ENCODE measurements at regions not wholly inside any gene's neighbourhood (a gene's known extent, or its start where the extent isn't known, plus 50 kb on each side); places are given as distances from the start of the nearest gene placed in this dataset.
"Not testable (repeated sequence)": the region's sequence is repeated elsewhere in the genome, so short reads cannot be mapped to it uniquely, and the experiment has no call there.

GRCh38 chr13:110816500-110816899 is 98.4 kb downstream of the ANKRD10 start:
- ATAC-seq (no peak), DNase-seq (no peak)
- Histone ChIP-seq H3K9me3 (no peaks in the 10 kb centered on the region), H3K36me3 (no peaks in the 10 kb centered on the region), H3K27ac (no peak overlapping the region), H3K4me1 (peaks cover 8 to 17% of the 10 kb centered on the region in 2 donors), H3K27me3 (peaks cover 13 to 16% of the 10 kb centered on the region in 2 donors), H3K4me3 (no peak overlapping the region)
- intact Hi-C loops (cut with DNase I), result loop anchor here in 1 of 2 donors (10.0 kb wide), 2 partner anchors 132 to 222 kb away; no protein-coding TSS in a partner anchor
- TF ChIP-seq CTCF (IDR thresholded peaks at IDR 0.05), result no peak

- intact Hi-C loops (cut with DNase I), result loop anchor here in 1 of 2 donors (10.0 kb wide), 2 partner anchors 132 to 222 kb away; no protein-coding TSS in a partner anchor
- H3K9me3 ChIP-seq, result no peaks in the 10 kb centered on the region
- H3K27me3 ChIP-seq, result peaks cover 6 to 9% of the 10 kb centered on the region in 2 donors
- no peak for TF ChIP-seq CTCF (IDR thresholded peaks at IDR 0.05)
- DNase-seq, result no peak
- peaks cover 5 to 11% of the 10 kb centered on the region in 2 donors for H3K4me1 ChIP-seq
- no peak for ATAC-seq
- H3K27ac ChIP-seq, result no peak overlapping the region
- no peak overlapping the region for H3K4me3 ChIP-seq
- H3K36me3 ChIP-seq, result no peaks in the 10 kb centered on the region
These were observed 97.7 kb downstream of the ANKRD10 start for GRCh38 chr13:110817143-110817542.

- no peak for DNase-seq
- TF ChIP-seq CTCF (IDR thresholded peaks at IDR 0.05), result no peak
- H3K36me3 ChIP-seq, result no peaks in the 10 kb centered on the region
- peaks cover 0 to 6% of the 10 kb centered on the region in 2 donors for H3K4me1 ChIP-seq
- no peak overlapping the region for H3K27ac ChIP-seq
- no peak for ATAC-seq
- no peaks in the 10 kb centered on the region for H3K9me3 ChIP-seq
- intact Hi-C loops (cut with DNase I), result loop anchor here in 1 of 2 donors (10.0 kb wide), 2 partner anchors 134 to 224 kb away; no protein-coding TSS in a partner anchor
- H3K4me3 ChIP-seq, result no peak overlapping the region
- H3K27me3 ChIP-seq, result no peaks in the 10 kb centered on the region
These were observed 96.1 kb downstream of the ANKRD10 start for GRCh38 chr13:110818747-110819146.

DNA sequence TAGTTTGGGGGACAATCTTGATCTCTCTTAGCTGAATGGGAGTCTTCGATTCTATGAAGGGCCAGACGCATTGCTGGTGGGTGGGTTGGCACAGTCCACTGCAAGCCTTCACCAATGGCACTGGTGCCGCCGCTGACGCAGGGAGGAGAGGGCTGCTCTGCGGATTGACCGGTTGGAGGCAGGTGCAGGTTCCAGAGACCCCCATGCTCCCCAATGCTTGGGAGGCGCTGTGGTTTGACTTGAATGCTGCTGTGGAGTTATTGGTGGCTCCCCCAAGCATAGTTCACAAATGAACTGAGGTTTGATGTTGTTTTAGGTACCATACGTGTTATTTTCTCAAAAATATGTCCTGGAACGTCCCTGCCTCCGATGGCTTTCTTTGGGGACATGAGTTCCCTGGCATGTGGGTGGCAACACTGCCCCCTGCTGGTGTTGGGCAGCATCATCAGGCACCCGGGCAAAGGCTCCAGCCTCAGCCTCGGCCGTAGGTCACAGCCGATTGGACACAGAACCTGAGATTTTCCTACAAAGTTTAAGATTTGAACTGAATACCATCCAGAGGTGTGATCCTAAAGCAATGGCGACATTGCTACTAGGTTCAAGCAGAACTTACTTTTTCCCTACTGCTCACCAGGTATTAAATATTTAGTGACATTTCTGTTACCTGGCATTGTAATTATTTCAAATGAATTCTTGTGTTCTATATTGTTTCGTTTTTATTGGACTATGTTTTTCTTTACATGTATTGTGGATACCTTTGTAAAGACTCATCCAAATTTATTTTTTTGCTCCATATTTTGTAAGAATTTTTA is 95.5 kb downstream of the ANKRD10 start:
- Histone ChIP-seq H3K27me3 (no peaks in the 10 kb centered on the region), H3K4me3 (no peak overlapping the region), H3K9me3 (no peaks in the 10 kb centered on the region), H3K36me3 (no peaks in the 10 kb centered on the region), H3K4me1 (peaks cover 0 to 6% of the 10 kb centered on the region in 2 donors), H3K27ac (no peak overlapping the region)
- ATAC-seq (peak; percentile 97), DNase-seq (peak; percentile 64 to 94 (median 81))
- TF ChIP-seq CTCF (IDR thresholded peaks at IDR 0.05), result peak; percentile 97 to 99
- intact Hi-C loops (cut with DNase I), result loop anchor here in 1 of 2 donors (10.0 kb wide), 2 partner anchors 135 to 225 kb away; no protein-coding TSS in a partner anchor

DNA sequence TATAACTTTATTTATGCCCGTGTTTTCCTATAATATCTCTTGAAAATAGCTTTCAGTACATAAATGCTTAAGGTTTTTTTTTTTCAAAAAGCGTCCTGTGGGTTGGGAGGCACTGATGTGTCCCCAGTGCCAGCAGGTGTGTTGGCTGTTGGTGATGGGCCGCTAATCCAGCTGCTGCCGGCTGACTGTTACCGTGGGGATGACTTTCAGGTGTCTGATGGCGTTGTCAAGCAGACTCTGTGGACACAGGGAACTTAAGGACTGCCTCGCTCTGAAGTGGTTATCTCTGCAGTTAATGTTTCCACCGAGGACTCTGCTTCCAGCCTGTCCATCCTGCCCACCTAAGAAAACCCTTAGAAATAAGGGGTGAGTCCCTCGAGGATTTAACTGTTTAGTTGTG is 94.5 kb downstream of the ANKRD10 start:
- TF ChIP-seq CTCF (IDR thresholded peaks at IDR 0.05), result no peak
- Histone ChIP-seq H3K4me1 (peaks cover 0 to 6% of the 10 kb centered on the region in 2 donors), H3K27ac (no peak overlapping the region), H3K36me3 (no peaks in the 10 kb centered on the region), H3K9me3 (no peaks in the 10 kb centered on the region), H3K27me3 (no peaks in the 10 kb centered on the region), H3K4me3 (no peak overlapping the region)
- ATAC-seq (no peak), DNase-seq (no peak)
- intact Hi-C loops (cut with DNase I), result no loop called here

DNA sequence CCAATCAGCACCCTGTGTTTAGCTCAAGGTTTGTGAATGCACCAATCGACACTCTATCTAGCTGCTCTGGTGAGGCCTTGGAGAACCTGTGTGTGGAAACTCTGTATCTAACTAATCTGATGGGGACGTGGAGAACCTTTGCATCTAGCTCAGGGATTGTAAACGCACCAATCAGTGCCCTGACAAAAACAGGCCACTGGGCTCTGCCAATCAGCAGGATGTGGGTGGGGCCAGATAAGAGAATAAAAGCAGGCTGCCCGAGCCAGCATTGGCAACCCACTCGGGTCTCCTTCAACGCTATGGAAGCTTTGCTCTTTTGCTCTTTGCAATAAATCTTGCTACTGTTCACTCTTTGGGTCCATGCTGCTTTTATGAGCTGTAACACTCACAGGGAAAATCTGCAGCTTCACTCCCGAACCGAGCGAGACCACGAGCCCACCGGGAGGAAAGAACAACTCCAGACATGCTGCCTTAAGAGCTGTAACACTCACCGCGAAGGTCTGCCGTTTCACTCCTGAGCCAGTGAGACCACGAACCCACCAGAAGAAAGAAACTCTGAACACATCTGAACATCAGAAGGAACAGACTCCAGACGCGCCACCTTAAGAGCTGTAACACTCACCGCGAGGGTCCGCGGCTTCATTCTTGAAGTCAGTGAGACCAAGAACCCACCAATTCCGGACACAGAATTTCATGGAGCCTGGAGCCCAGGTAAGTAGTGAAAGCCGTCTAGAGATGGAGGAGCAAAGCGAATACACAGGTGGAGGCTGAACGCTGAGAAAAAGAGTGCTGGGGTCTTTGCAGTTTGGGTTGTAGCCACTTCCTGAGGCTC is 92.8 kb downstream of the ANKRD10 start:
- DNase-seq; intact Hi-C loops (cut with DNase I); H3K4me3 ChIP-seq; H3K36me3 ChIP-seq; ATAC-seq; H3K27ac ChIP-seq; H3K9me3 ChIP-seq; H3K4me1 ChIP-seq; H3K27me3 ChIP-seq: not testable (repeated sequence)
